ENCODE measurements at regions not wholly inside any gene's neighbourhood (a gene's known extent, or its start where the extent isn't known, plus 50 kb on each side); places are given as distances from the start of the nearest gene placed in this dataset.

- Histone ChIP-seq H3K4me3 (ENCODE audit: low read length) (no peak overlapping the region), H3K9me3 (ENCODE audit: control insufficient read depth, low read depth, low read length) (no peaks in the 10 kb centered on the region), H3K36me3 (ENCODE audit: control insufficient read depth, insufficient read depth, low read length) (no peaks in the 10 kb centered on the region), H3K4me1 (ENCODE audit: control insufficient read depth, insufficient read depth, low read length) (no peaks in the 10 kb centered on the region), H3K27ac (ENCODE audit: low read length) (no peak overlapping the region), H3K27me3 (ENCODE audit: control insufficient read depth, insufficient read depth, low read length) (no peaks in the 10 kb centered on the region)
- WGBS (ENCODE audit: insufficient coverage, low lambda C conversion rate): no CpG with 5 or more reads among the region's 2 CpGs
- DNase-seq: no peak
These were observed 244.2 kb upstream of the RIMS1 start for GRCh38 chr6:71642120-71642519.

- no peak overlapping the region for H3K4me3 ChIP-seq (ENCODE audit: low read length)
- H3K27me3 ChIP-seq (ENCODE audit: control insufficient read depth, insufficient read depth, low read length): no peaks in the 10 kb centered on the region
- H3K9me3 ChIP-seq (ENCODE audit: control insufficient read depth, low read depth, low read length): no peaks in the 10 kb centered on the region
- H3K27ac ChIP-seq (ENCODE audit: low read length): no peak overlapping the region
- no peaks in the 10 kb centered on the region for H3K36me3 ChIP-seq (ENCODE audit: control insufficient read depth, insufficient read depth, low read length)
- 83% methylated on average over 1 of the region's 4 CpGs for WGBS (ENCODE audit: insufficient coverage, low lambda C conversion rate)
- DNase-seq: no peak
- H3K4me1 ChIP-seq (ENCODE audit: control insufficient read depth, insufficient read depth, low read length): no peaks in the 10 kb centered on the region
These were observed 243.6 kb upstream of the RIMS1 start for GRCh38 chr6:71642793-71643192.

- no peak overlapping the region for H3K27ac ChIP-seq (ENCODE audit: low read length)
- no peak overlapping the region for H3K4me3 ChIP-seq (ENCODE audit: low read length)
- no peaks in the 10 kb centered on the region for H3K4me1 ChIP-seq (ENCODE audit: control insufficient read depth, insufficient read depth, low read length)
- H3K27me3 ChIP-seq (ENCODE audit: control insufficient read depth, insufficient read depth, low read length): no peaks in the 10 kb centered on the region
- no peak for DNase-seq
- 100% methylated on average over 2 of the region's 3 CpGs for WGBS (ENCODE audit: insufficient coverage, low lambda C conversion rate)
- H3K9me3 ChIP-seq (ENCODE audit: control insufficient read depth, low read depth, low read length): no peaks in the 10 kb centered on the region
- H3K36me3 ChIP-seq (ENCODE audit: control insufficient read depth, insufficient read depth, low read length): no peaks in the 10 kb centered on the region
These were observed 241.1 kb upstream of the RIMS1 start for GRCh38 chr6:71645299-71645698.

GRCh38 chr6:71649915-71650314 is 236.4 kb upstream of the RIMS1 start:
- H3K36me3 ChIP-seq (ENCODE audit: control insufficient read depth, insufficient read depth, low read length): no peaks in the 10 kb centered on the region
- H3K4me3 ChIP-seq (ENCODE audit: low read length): no peak overlapping the region
- no peaks in the 10 kb centered on the region for H3K27me3 ChIP-seq (ENCODE audit: control insufficient read depth, insufficient read depth, low read length)
- DNase-seq: no peak
- H3K4me1 ChIP-seq (ENCODE audit: control insufficient read depth, insufficient read depth, low read length): no peaks in the 10 kb centered on the region
- no peak overlapping the region for H3K27ac ChIP-seq (ENCODE audit: low read length)
- no peaks in the 10 kb centered on the region for H3K9me3 ChIP-seq (ENCODE audit: control insufficient read depth, low read depth, low read length)
- no CpG with 5 or more reads among the region's 2 CpGs for WGBS (ENCODE audit: insufficient coverage, low lambda C conversion rate)

GRCh38 chr6:71651636-71652035 is 234.7 kb upstream of the RIMS1 start:
- Histone ChIP-seq H3K9me3 (ENCODE audit: control insufficient read depth, low read depth, low read length) (no peaks in the 10 kb centered on the region), H3K36me3 (ENCODE audit: control insufficient read depth, insufficient read depth, low read length) (no peaks in the 10 kb centered on the region), H3K4me1 (ENCODE audit: control insufficient read depth, insufficient read depth, low read length) (no peaks in the 10 kb centered on the region), H3K27ac (ENCODE audit: low read length) (no peak overlapping the region), H3K27me3 (ENCODE audit: control insufficient read depth, insufficient read depth, low read length) (no peaks in the 10 kb centered on the region), H3K4me3 (ENCODE audit: low read length) (no peak overlapping the region)
- WGBS (ENCODE audit: insufficient coverage, low lambda C conversion rate): 100% methylated on average over 1 of the region's 2 CpGs
- no peak for DNase-seq

- WGBS (ENCODE audit: insufficient coverage, low lambda C conversion rate): no CpG with 5 or more reads among the region's 1 CpG
- no peak for DNase-seq
- no peaks in the 10 kb centered on the region for H3K9me3 ChIP-seq (ENCODE audit: control insufficient read depth, low read depth, low read length)
- H3K27ac ChIP-seq (ENCODE audit: low read length): no peak overlapping the region
- H3K27me3 ChIP-seq (ENCODE audit: control insufficient read depth, insufficient read depth, low read length): no peaks in the 10 kb centered on the region
- H3K36me3 ChIP-seq (ENCODE audit: control insufficient read depth, insufficient read depth, low read length): no peaks in the 10 kb centered on the region
- H3K4me3 ChIP-seq (ENCODE audit: low read length): no peak overlapping the region
- no peaks in the 10 kb centered on the region for H3K4me1 ChIP-seq (ENCODE audit: control insufficient read depth, insufficient read depth, low read length)
These were observed 230.2 kb upstream of the RIMS1 start for GRCh38 chr6:71656121-71656520.

GRCh38 chr6:71665931-71666330 is 220.4 kb upstream of the RIMS1 start:
- no peak overlapping the region for H3K27ac ChIP-seq (ENCODE audit: low read length)
- no peaks in the 10 kb centered on the region for H3K9me3 ChIP-seq (ENCODE audit: control insufficient read depth, low read depth, low read length)
- H3K36me3 ChIP-seq (ENCODE audit: control insufficient read depth, insufficient read depth, low read length): no peaks in the 10 kb centered on the region
- H3K4me3 ChIP-seq (ENCODE audit: low read length): no peak overlapping the region
- WGBS (ENCODE audit: insufficient coverage, low lambda C conversion rate): no CpG with 5 or more reads among the region's 3 CpGs
- no peaks in the 10 kb centered on the region for H3K4me1 ChIP-seq (ENCODE audit: control insufficient read depth, insufficient read depth, low read length)
- no peak for DNase-seq
- H3K27me3 ChIP-seq (ENCODE audit: control insufficient read depth, insufficient read depth, low read length): no peaks in the 10 kb centered on the region

GRCh38 chr6:71672876-71673275 is 213.5 kb upstream of the RIMS1 start:
- Histone ChIP-seq H3K9me3 (ENCODE audit: control insufficient read depth, low read depth, low read length) (no peaks in the 10 kb centered on the region), H3K27ac (ENCODE audit: low read length) (peak overlapping the region; percentile 54), H3K27me3 (ENCODE audit: control insufficient read depth, insufficient read depth, low read length) (no peaks in the 10 kb centered on the region), H3K4me3 (ENCODE audit: low read length) (no peak overlapping the region), H3K4me1 (ENCODE audit: control insufficient read depth, insufficient read depth, low read length) (peaks cover 16% of the 10 kb centered on the region), H3K36me3 (ENCODE audit: control insufficient read depth, insufficient read depth, low read length) (no peaks in the 10 kb centered on the region)
- DNase-seq: peak; percentile 10 to 73
- WGBS (ENCODE audit: insufficient coverage, low lambda C conversion rate): 27% methylated on average over 1 of the region's 2 CpGs

- no peak overlapping the region for H3K4me3 ChIP-seq (ENCODE audit: low read length)
- H3K36me3 ChIP-seq (ENCODE audit: control insufficient read depth, insufficient read depth, low read length): no peaks in the 10 kb centered on the region
- no peak for DNase-seq
- WGBS (ENCODE audit: insufficient coverage, low lambda C conversion rate): no CpG with 5 or more reads among the region's 1 CpG
- H3K4me1 ChIP-seq (ENCODE audit: control insufficient read depth, insufficient read depth, low read length): peaks cover 16% of the 10 kb centered on the region
- no peak overlapping the region for H3K27ac ChIP-seq (ENCODE audit: low read length)
- H3K9me3 ChIP-seq (ENCODE audit: control insufficient read depth, low read depth, low read length): no peaks in the 10 kb centered on the region
- no peaks in the 10 kb centered on the region for H3K27me3 ChIP-seq (ENCODE audit: control insufficient read depth, insufficient read depth, low read length)
These were observed 211.0 kb upstream of the RIMS1 start for GRCh38 chr6:71675386-71675785.

GRCh38 chr6:71676298-71676697 is 210.1 kb upstream of the RIMS1 start:
- no peak overlapping the region for H3K27ac ChIP-seq (ENCODE audit: low read length)
- no peaks in the 10 kb centered on the region for H3K9me3 ChIP-seq (ENCODE audit: control insufficient read depth, low read depth, low read length)
- no peaks in the 10 kb centered on the region for H3K27me3 ChIP-seq (ENCODE audit: control insufficient read depth, insufficient read depth, low read length)
- H3K4me1 ChIP-seq (ENCODE audit: control insufficient read depth, insufficient read depth, low read length): peaks cover 16% of the 10 kb centered on the region
- DNase-seq: no peak
- no peak overlapping the region for H3K4me3 ChIP-seq (ENCODE audit: low read length)
- no peaks in the 10 kb centered on the region for H3K36me3 ChIP-seq (ENCODE audit: control insufficient read depth, insufficient read depth, low read length)

- Histone ChIP-seq H3K9me3 (ENCODE audit: control insufficient read depth, low read depth, low read length) (no peaks in the 10 kb centered on the region), H3K27me3 (ENCODE audit: control insufficient read depth, insufficient read depth, low read length) (no peaks in the 10 kb centered on the region), H3K4me1 (ENCODE audit: control insufficient read depth, insufficient read depth, low read length) (peaks cover 11% of the 10 kb centered on the region), H3K36me3 (ENCODE audit: control insufficient read depth, insufficient read depth, low read length) (no peaks in the 10 kb centered on the region), H3K4me3 (ENCODE audit: low read length) (no peak overlapping the region), H3K27ac (ENCODE audit: low read length) (no peak overlapping the region)
- DNase-seq: no peak
- 100% methylated on average over 1 of the region's 3 CpGs for WGBS (ENCODE audit: insufficient coverage, low lambda C conversion rate)
These were observed 208.3 kb upstream of the RIMS1 start for GRCh38 chr6:71678091-71678490.
